Superior temporal gyrus (tissue), 1 donor: ENCODE measurements at regions not wholly inside any gene's neighbourhood (a gene's known extent, or its start where the extent isn't known, plus 50 kb on each side); places are given as distances from the start of the nearest gene placed in this dataset.
"Not testable (repeated sequence)": the region's sequence is repeated elsewhere in the genome, so short reads cannot be mapped to it uniquely, and the experiment has no call there.

Experiments
- DNase-seq: peaks from one replicate; pipeline ENCODE4 v3.0.0-alpha.2; 2016; ENCODE audit errors: extremely low spot score

GRCh38 chr20:12815778-12816408, 192.9 kb upstream of the SPTLC3 start:
- no peak for DNase-seq

- no peak for DNase-seq
Measured at GRCh38 chr20:12821249-12821648, 187.5 kb upstream of the SPTLC3 start.

- no peak for DNase-seq
Measured at GRCh38 chr20:12823734-12824133, 185.0 kb upstream of the SPTLC3 start.

GRCh38 chr20:12824328-12825225, 184.2 kb upstream of the SPTLC3 start:
- peak; percentile 55 for DNase-seq

- no peak for DNase-seq
Measured at GRCh38 chr20:12825226-12825595, 183.6 kb upstream of the SPTLC3 start.

- DNase-seq: no peak
Measured at GRCh38 chr20:12827816-12828385, 180.9 kb upstream of the SPTLC3 start.

- no peak for DNase-seq
Measured at GRCh38 chr20:12829170-12829569, 179.6 kb upstream of the SPTLC3 start.

- no peak for DNase-seq
Measured at GRCh38 chr20:12833861-12834260, 174.9 kb upstream of the SPTLC3 start.

GRCh38 chr20:12835999-12836398, 172.8 kb upstream of the SPTLC3 start:
- DNase-seq: no peak

- no peak for DNase-seq
Measured at GRCh38 chr20:12837646-12838045, 171.1 kb upstream of the SPTLC3 start.

GRCh38 chr20:12838261-12838866, 170.4 kb upstream of the SPTLC3 start:
- DNase-seq: no peak

GRCh38 chr20:12847872-12848271, 160.9 kb upstream of the SPTLC3 start:
- peak; percentile 33 for DNase-seq

- DNase-seq: no peak
Measured at GRCh38 chr20:12849225-12849910, 159.4 kb upstream of the SPTLC3 start.

- DNase-seq: not testable (repeated sequence)
Measured at GRCh38 chr20:12857643-12858042, 151.1 kb upstream of the SPTLC3 start.

- no peak for DNase-seq
Measured at GRCh38 chr20:12860619-12861247, 148.0 kb upstream of the SPTLC3 start.

- DNase-seq: no peak
Measured at GRCh38 chr20:12869669-12870068, 139.1 kb upstream of the SPTLC3 start.

GRCh38 chr20:12870588-12870987, 138.2 kb upstream of the SPTLC3 start:
- DNase-seq: no peak

- no peak for DNase-seq
Measured at GRCh38 chr20:12874933-12875332, 133.8 kb upstream of the SPTLC3 start.

GRCh38 chr20:12875510-12875909, 133.3 kb upstream of the SPTLC3 start:
- DNase-seq: peak; percentile 25

- DNase-seq: peak; percentile 17
Measured at GRCh38 chr20:12882832-12883506, 125.8 kb upstream of the SPTLC3 start.

- peak; percentile 15 for DNase-seq
Measured at GRCh38 chr20:12883507-12883885, 125.3 kb upstream of the SPTLC3 start.
